DOHH2 (cell line): ENCODE measurements at regions not wholly inside any gene's neighbourhood (a gene's known extent, or its start where the extent isn't known, plus 50 kb on each side); places are given as distances from the start of the nearest gene placed in this dataset.

Experiments used
- CTCF ChIP-seq: fragments of 200-600 bp; sonication (generic); IDR thresholded peaks from one replicate; pipeline ENCODE4 v1.5.1; 2014; ENCODE audit warnings: antibody characterized with exemption, mild to moderate bottlenecking, low read depth, low read length; ENCODE audit not compliant: poor library complexity, severe bottlenecking
- EZH2phosphoT487 ChIP-seq: fragments of 200-600 bp; sonication (generic); IDR thresholded peaks from 2 replicates; pipeline ENCODE4 v1.6.1; 2017; ENCODE audit warnings: borderline replicate concordance, mild to moderate bottlenecking, antibody characterized with exemption, low read length, moderate library complexity, mixed read lengths

DNA sequence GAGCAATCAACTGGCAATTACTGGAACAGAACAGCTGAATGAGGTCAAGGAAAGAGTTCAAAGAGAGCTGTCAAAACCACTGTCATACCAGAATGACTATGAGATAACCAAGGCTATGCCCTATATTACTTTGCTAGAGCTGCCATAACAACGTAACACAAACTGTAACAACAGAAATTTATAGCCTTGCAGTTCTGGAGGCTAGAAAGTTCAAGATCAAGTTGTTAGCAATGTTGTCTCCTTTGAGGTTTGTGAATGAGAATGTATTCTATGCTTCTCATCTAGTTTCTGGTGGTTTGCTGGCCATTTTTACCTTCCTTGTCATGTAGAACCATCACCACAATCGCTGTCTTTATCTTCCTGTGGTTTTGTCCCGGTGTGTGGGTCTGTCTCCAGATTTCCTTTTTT, 1323.0 kb upstream of the GJE1 start:
- TF ChIP-seq CTCF = no peak
- TF ChIP-seq EZH2phosphoT487 = no peak
